ENCODE measurements at regions not wholly inside any gene's neighbourhood (a gene's known extent, or its start where the extent isn't known, plus 50 kb on each side); places are given as distances from the start of the nearest gene placed in this dataset.

- H3K4me1 ChIP-seq: no peaks in the 10 kb centered on the region
- no peaks in the 10 kb centered on the region for H3K36me3 ChIP-seq (replicated peaks)
- DNase-seq (ENCODE audit: low spot score in 2 of 2): no peak
- in situ Hi-C loops (cut with MboI; ENCODE audit: low sequenced_read_pairs): no loop called here
- peaks cover 7% of the 10 kb centered on the region; the same call in 1 of the 2 replicates for H3K27me3 ChIP-seq (ENCODE audit: low read depth)
- no peak overlapping the region for H3K4me3 ChIP-seq
- H3K9me3 ChIP-seq: no peaks in the 10 kb centered on the region
These were observed 353.6 kb downstream of the MTX2 start for GRCh38 chr2:176622792-176623191.

GRCh38 chr2:176626796-176627195 lies 357.6 kb downstream of the MTX2 start:
- no peaks in the 10 kb centered on the region for H3K36me3 ChIP-seq (replicated peaks)
- no peaks in the 10 kb centered on the region for H3K9me3 ChIP-seq
- H3K4me1 ChIP-seq: no peaks in the 10 kb centered on the region
- no peak for DNase-seq (ENCODE audit: low spot score in 2 of 2)
- H3K27me3 ChIP-seq (ENCODE audit: low read depth): peaks cover 4% of the 10 kb centered on the region; the same call in 1 of the 2 replicates
- H3K4me3 ChIP-seq: no peak overlapping the region
- in situ Hi-C loops (cut with MboI; ENCODE audit: low sequenced_read_pairs): loop anchor here (25.0 kb wide), 1 partner anchor 164 kb away; no protein-coding TSS in a partner anchor

GRCh38 chr2:176628438-176628837 lies 359.2 kb downstream of the MTX2 start:
- H3K36me3 ChIP-seq (replicated peaks): no peaks in the 10 kb centered on the region
- no peaks in the 10 kb centered on the region for H3K4me1 ChIP-seq
- no peak for DNase-seq (ENCODE audit: low spot score in 2 of 2)
- no peak overlapping the region for H3K4me3 ChIP-seq
- H3K27me3 ChIP-seq (ENCODE audit: low read depth): peaks cover 4% of the 10 kb centered on the region; the same call in 1 of the 2 replicates
- no peaks in the 10 kb centered on the region for H3K9me3 ChIP-seq
- in situ Hi-C loops (cut with MboI; ENCODE audit: low sequenced_read_pairs): loop anchor here (25.0 kb wide), 1 partner anchor 166 kb away; no protein-coding TSS in a partner anchor

- peaks cover 37% of the 10 kb centered on the region for H3K27me3 ChIP-seq (ENCODE audit: low read depth)
- DNase-seq (ENCODE audit: low spot score in 2 of 2): no peak
- in situ Hi-C loops (cut with MboI; ENCODE audit: low sequenced_read_pairs): loop anchor here (25.0 kb wide), 1 partner anchor 171 kb away; no protein-coding TSS in a partner anchor
These were observed 364.5 kb downstream of the MTX2 start for GRCh38 chr2:176633754-176634153.

GRCh38 chr2:176636401-176636800 lies 367.2 kb downstream of the MTX2 start:
- in situ Hi-C loops (cut with MboI; ENCODE audit: low sequenced_read_pairs): loop anchor here (5.0 to 25.0 kb wide), 2 partner anchors 174 to 509 kb away; partner anchors contain the start of gene HOXD8
- Histone ChIP-seq H3K36me3 (replicated peaks) (no peaks in the 10 kb centered on the region), H3K27me3 (ENCODE audit: low read depth) (peaks cover 53% of the 10 kb centered on the region), H3K4me3 (no peak overlapping the region), H3K9me3 (no peaks in the 10 kb centered on the region), H3K4me1 (no peaks in the 10 kb centered on the region)
- DNase-seq (ENCODE audit: low spot score in 2 of 2): no peak

More at GRCh38 chr2:176633754-176634153, 364.5 kb downstream of the MTX2 start:
- no peak overlapping the region for H3K4me3 ChIP-seq
- H3K36me3 ChIP-seq (replicated peaks): no peaks in the 10 kb centered on the region
- no peaks in the 10 kb centered on the region for H3K9me3 ChIP-seq
- no peaks in the 10 kb centered on the region for H3K4me1 ChIP-seq

- no peak for DNase-seq (ENCODE audit: low spot score in 2 of 2)
- in situ Hi-C loops (cut with MboI; ENCODE audit: low sequenced_read_pairs): loop anchor here (5.0 to 25.0 kb wide), 2 partner anchors 175 to 510 kb away; partner anchors contain the start of gene HOXD8
- H3K9me3 ChIP-seq: no peaks in the 10 kb centered on the region
- H3K4me1 ChIP-seq: no peaks in the 10 kb centered on the region
- H3K27me3 ChIP-seq (ENCODE audit: low read depth): peaks cover 54% of the 10 kb centered on the region
- H3K4me3 ChIP-seq: peak overlapping the region; percentile 31
- H3K36me3 ChIP-seq (replicated peaks): no peaks in the 10 kb centered on the region
These were observed 367.9 kb downstream of the MTX2 start for GRCh38 chr2:176637142-176637485.

GRCh38 chr2:176637486-176638166 lies 368.4 kb downstream of the MTX2 start:
- in situ Hi-C loops (cut with MboI; ENCODE audit: low sequenced_read_pairs): loop anchor here (5.0 to 25.0 kb wide), 2 partner anchors 175 to 510 kb away; partner anchors contain the start of gene HOXD8
- H3K9me3 ChIP-seq: no peaks in the 10 kb centered on the region
- peak overlapping the region; percentile 31 for H3K4me3 ChIP-seq
- no peaks in the 10 kb centered on the region for H3K4me1 ChIP-seq
- DNase-seq (ENCODE audit: low spot score in 2 of 2): peak in 1 of 2 experiments; percentile 15
- H3K36me3 ChIP-seq (replicated peaks): no peaks in the 10 kb centered on the region
- H3K27me3 ChIP-seq (ENCODE audit: low read depth): peaks cover 56% of the 10 kb centered on the region

- peak overlapping the region; percentile 31 for H3K4me3 ChIP-seq
- H3K36me3 ChIP-seq (replicated peaks): no peaks in the 10 kb centered on the region
- H3K27me3 ChIP-seq (ENCODE audit: low read depth): peaks cover 63% of the 10 kb centered on the region
- H3K4me1 ChIP-seq: no peaks in the 10 kb centered on the region
- peak; percentile 51 to 79 for DNase-seq (ENCODE audit: low spot score in 2 of 2)
- in situ Hi-C loops (cut with MboI; ENCODE audit: low sequenced_read_pairs): loop anchor here (5.0 to 25.0 kb wide), 2 partner anchors 176 to 511 kb away; partner anchors contain the start of gene HOXD8
- no peaks in the 10 kb centered on the region for H3K9me3 ChIP-seq
These were observed 369.1 kb downstream of the MTX2 start for GRCh38 chr2:176638167-176639015.

GRCh38 chr2:176639016-176639343 lies 369.7 kb downstream of the MTX2 start:
- in situ Hi-C loops (cut with MboI; ENCODE audit: low sequenced_read_pairs): loop anchor here (5.0 to 25.0 kb wide), 2 partner anchors 177 to 512 kb away; partner anchors contain the start of gene HOXD8
- H3K27me3 ChIP-seq (ENCODE audit: low read depth): peaks cover 67% of the 10 kb centered on the region
- H3K36me3 ChIP-seq (replicated peaks): no peaks in the 10 kb centered on the region
- no peak overlapping the region for H3K4me3 ChIP-seq
- H3K9me3 ChIP-seq: no peaks in the 10 kb centered on the region
- H3K4me1 ChIP-seq: no peaks in the 10 kb centered on the region
- DNase-seq (ENCODE audit: low spot score in 2 of 2): no peak

GRCh38 chr2:176639671-176640070 lies 370.4 kb downstream of the MTX2 start:
- in situ Hi-C loops (cut with MboI; ENCODE audit: low sequenced_read_pairs): loop anchor here (5.0 to 25.0 kb wide), 2 partner anchors 177 to 512 kb away; partner anchors contain the start of gene HOXD8

GRCh38 chr2:176641436-176641835 lies 372.2 kb downstream of the MTX2 start:
- peaks cover 60% of the 10 kb centered on the region for H3K27me3 ChIP-seq (ENCODE audit: low read depth)
- H3K36me3 ChIP-seq (replicated peaks): no peaks in the 10 kb centered on the region
- in situ Hi-C loops (cut with MboI; ENCODE audit: low sequenced_read_pairs): loop anchor here (25.0 kb wide), 1 partner anchor 179 kb away; no protein-coding TSS in a partner anchor
- no peak for DNase-seq (ENCODE audit: low spot score in 2 of 2)
- H3K4me1 ChIP-seq: no peaks in the 10 kb centered on the region
- no peak overlapping the region for H3K4me3 ChIP-seq
- no peaks in the 10 kb centered on the region for H3K9me3 ChIP-seq

More at GRCh38 chr2:176639671-176640070, 370.4 kb downstream of the MTX2 start:
- Histone ChIP-seq H3K4me3 (no peak overlapping the region), H3K9me3 (no peaks in the 10 kb centered on the region), H3K4me1 (no peaks in the 10 kb centered on the region), H3K36me3 (replicated peaks) (no peaks in the 10 kb centered on the region), H3K27me3 (ENCODE audit: low read depth) (peaks cover 68% of the 10 kb centered on the region)
- no peak for DNase-seq (ENCODE audit: low spot score in 2 of 2)

- in situ Hi-C loops (cut with MboI; ENCODE audit: low sequenced_read_pairs): loop anchor here (25.0 kb wide), 1 partner anchor 180 kb away; no protein-coding TSS in a partner anchor
- Histone ChIP-seq H3K9me3 (no peaks in the 10 kb centered on the region), H3K4me1 (no peaks in the 10 kb centered on the region), H3K27me3 (ENCODE audit: low read depth) (peaks cover 56% of the 10 kb centered on the region), H3K4me3 (no peak overlapping the region), H3K36me3 (replicated peaks) (no peaks in the 10 kb centered on the region)
- DNase-seq (ENCODE audit: low spot score in 2 of 2): no peak
These were observed 372.8 kb downstream of the MTX2 start for GRCh38 chr2:176642074-176642473.

GRCh38 chr2:176643646-176644045 lies 374.4 kb downstream of the MTX2 start:
- in situ Hi-C loops (cut with MboI; ENCODE audit: low sequenced_read_pairs): loop anchor here (25.0 kb wide), 1 partner anchor 181 kb away; no protein-coding TSS in a partner anchor

More at GRCh38 chr2:176643646-176644045, 374.4 kb downstream of the MTX2 start:
- no peaks in the 10 kb centered on the region for H3K9me3 ChIP-seq
- H3K4me3 ChIP-seq: no peak overlapping the region
- DNase-seq (ENCODE audit: low spot score in 2 of 2): peak in 1 of 2 experiments; percentile 32
- no peaks in the 10 kb centered on the region for H3K36me3 ChIP-seq (replicated peaks)
- peaks cover 48% of the 10 kb centered on the region for H3K27me3 ChIP-seq (ENCODE audit: low read depth)
- H3K4me1 ChIP-seq: no peaks in the 10 kb centered on the region

All from HAP-1 (cell line).